H1 (cell line): ENCODE measurements at regions not wholly inside any gene's neighbourhood (a gene's known extent, or its start where the extent isn't known, plus 50 kb on each side); places are given as distances from the start of the nearest gene placed in this dataset.

Experiments used
- CTCF ChIA-PET: fragments of 300-600 bp; sonication (Branson Sonifier 250); formaldehyde crosslinking; loops from one replicate; lab custom pipeline; 2021; ENCODE audit not compliant: partially characterized antibody; lab: Charles Lee
- POLR2A ChIA-PET: fragments of 300-600 bp; sonication (Branson Sonifier 250); formaldehyde crosslinking; loops from one replicate; lab custom pipeline; 2021; ENCODE audit warnings: inconsistent platforms; ENCODE audit not compliant: partially characterized antibody; lab: Charles Lee
- DNase-seq, 2 experiments: peaks; one replicate each; pipeline versions ENCODE4 v3.0.0 to v3.0.0-alpha.2; 2010 to 2022; ENCODE audit warnings: low spot score in 2 of 2, low read depth in 1 of 2, mixed read lengths in 1 of 2
- FAIRE-seq: peaks from 2 replicates; lab custom pipeline; 2011; peaks lifted over from hg19 to GRCh38; lab: Jason Lieb, UNC
- H2AFZ ChIP-seq: 2 replicates; pipeline ENCODE4 v1.8.1; 2012; ENCODE audit warnings: low read length, inconsistent platforms
- H2AK5ac ChIP-seq: 2 replicates; pipeline ENCODE4 v1.6.1; 2013; ENCODE audit warnings: low read depth, low read length
- H2BK120ac ChIP-seq: replicated peaks from 2 replicates; pipeline ENCODE3; 2013; ENCODE audit warnings: low read depth, low read length, inconsistent platforms
- H2BK12ac ChIP-seq: 2 replicates; pipeline ENCODE4 v1.6.1; 2013; ENCODE audit warnings: low read depth, low read length
- H2BK15ac ChIP-seq: 2 replicates; pipeline ENCODE4 v1.6.1; 2013; ENCODE audit warnings: low read length
- H2BK20ac ChIP-seq: 2 replicates; pipeline ENCODE4 v1.6.1; 2013; ENCODE audit warnings: low read length
- H2BK5ac ChIP-seq: 2 replicates; pipeline ENCODE4 v1.6.1; 2013; ENCODE audit warnings: low read depth, low read length
- H3K14ac ChIP-seq: 2 replicates; pipeline ENCODE4 v1.6.1; 2013; ENCODE audit warnings: inconsistent platforms; ENCODE audit not compliant: insufficient read length
- H3K18ac ChIP-seq: 2 replicates; pipeline ENCODE4 v1.6.1; 2013; ENCODE audit warnings: low read length; ENCODE audit errors: extremely low read depth
- H3K23ac ChIP-seq: 2 replicates; pipeline ENCODE4 v1.6.1; 2013; ENCODE audit warnings: inconsistent platforms; ENCODE audit not compliant: insufficient read length
- H3K23me2 ChIP-seq: 2 replicates; pipeline ENCODE4 v1.6.1; 2013; ENCODE audit warnings: low read depth, low read length
- H3K27ac ChIP-seq: 2 replicates; pipeline ENCODE4 v1.6.1; 2011; ENCODE audit warnings: low read depth, low read length, inconsistent platforms
- H3K27me3 ChIP-seq, 4 experiments: replicated peaks in 1 of 4; 1 replicate in 1 of 4; 2 replicates in 3 of 4; pipeline versions ENCODE4 v1.6.1 to v1.8.1; 2011 to 2013; ENCODE audit warnings: low read length in 3 of 4, mild to moderate bottlenecking in 3 of 4, inconsistent platforms in 2 of 4, mixed read lengths in 2 of 4, moderate library complexity in 1 of 4; ENCODE audit not compliant: control insufficient read depth in 3 of 4, insufficient read depth in 3 of 4; ENCODE audit errors: extremely low read depth in 1 of 4
- H3K36me3 ChIP-seq, 4 experiments: 2 replicates each; pipeline versions ENCODE4 v1.6.1 to v1.8.1; 2011 to 2013; ENCODE audit warnings: mild to moderate bottlenecking in 4 of 4, low read length in 3 of 4, moderate library complexity in 2 of 4, control low read depth in 1 of 4, inconsistent platforms in 1 of 4; ENCODE audit not compliant: insufficient read depth in 4 of 4, control insufficient read depth in 2 of 4
- H3K4ac ChIP-seq: replicated peaks from 2 replicates; pipeline ENCODE3; 2013; ENCODE audit warnings: low read length, low read depth, mixed read lengths, inconsistent platforms; ENCODE audit not compliant: insufficient read length
- H3K4me1 ChIP-seq, 4 experiments: replicated peaks in 1 of 4; 1 replicate in 1 of 4; 2 replicates in 3 of 4; pipeline versions ENCODE4 v1.6.1 to v1.8.1; 2011 to 2013; ENCODE audit warnings: low read length in 3 of 4, inconsistent platforms in 2 of 4, mixed read lengths in 1 of 4; ENCODE audit not compliant: insufficient read depth in 4 of 4, control insufficient read depth in 3 of 4
- H3K4me2 ChIP-seq, 2 experiments: 2 replicates each; pipeline versions ENCODE4 v1.6.1 to v1.8.1; 2011 to 2013; ENCODE audit warnings: low read depth in 2 of 2, low read length in 2 of 2, control low read depth in 1 of 2, inconsistent platforms in 1 of 2, mild to moderate bottlenecking in 1 of 2; ENCODE audit not compliant: insufficient read depth in 1 of 2
- H3K4me3 ChIP-seq, 4 experiments: fragments of 200-600, 300-600 bp in 1 of 4; sonication (generic), shearing (Covaris generic), sonication (Bioruptor Twin) in 1 of 4; 2 replicates each; pipeline versions ENCODE4 v1.5.1 to v1.8.1; 2011 to 2016; ENCODE audit warnings: low read length in 4 of 4, low read depth in 3 of 4, control low read depth in 2 of 4, inconsistent platforms in 2 of 4, mild to moderate bottlenecking in 2 of 4, mixed read lengths in 1 of 4, moderate library complexity in 1 of 4; ENCODE audit not compliant: insufficient read depth in 2 of 4; ENCODE audit errors: extremely low read depth in 1 of 4
- H3K56ac ChIP-seq: replicated peaks from 2 replicates; pipeline ENCODE3; 2013; ENCODE audit warnings: low read depth, mild to moderate bottlenecking, mixed read lengths, low read length, inconsistent platforms; ENCODE audit not compliant: insufficient read length
- H3K79me1 ChIP-seq: 2 replicates; pipeline ENCODE4 v1.6.1; 2013; ENCODE audit warnings: low read depth, low read length, control low read depth
- H3K79me2 ChIP-seq, 2 experiments: 2 replicates each; pipeline versions ENCODE4 v1.6.1 to v1.8.1; 2012 to 2013; ENCODE audit warnings: low read length in 2 of 2, mild to moderate bottlenecking in 2 of 2, inconsistent platforms in 1 of 2; ENCODE audit not compliant: insufficient read depth in 2 of 2, control insufficient read depth in 1 of 2
- H3K9ac ChIP-seq, 4 experiments: replicated peaks in 1 of 4; 1 replicate in 1 of 4; 2 replicates in 3 of 4; pipeline versions ENCODE4 v1.6.1 to v1.8.1; 2011 to 2013; ENCODE audit warnings: low read depth in 3 of 4, low read length in 3 of 4, control low read depth in 2 of 4, mild to moderate bottlenecking in 2 of 4, moderate library complexity in 2 of 4, inconsistent platforms in 1 of 4; ENCODE audit errors: extremely low read depth in 1 of 4
- H3K9me3 ChIP-seq, 2 experiments: 2 replicates each; pipeline versions ENCODE4 v1.6.1 to v1.8.1; 2012 to 2013; ENCODE audit warnings: mild to moderate bottlenecking in 2 of 2, moderate library complexity in 2 of 2, control low read depth in 1 of 2, inconsistent platforms in 1 of 2, low read depth in 1 of 2, low read length in 1 of 2, mixed read lengths in 1 of 2; ENCODE audit not compliant: insufficient read depth in 2 of 2
- H4K20me1 ChIP-seq, 2 experiments: replicated peaks in 1 of 2; 2 replicates each; pipeline versions ENCODE3 to v1.8.1; 2011 to 2013; ENCODE audit warnings: inconsistent platforms in 2 of 2, low read length in 2 of 2, mild to moderate bottlenecking in 1 of 2; ENCODE audit not compliant: insufficient read depth in 2 of 2, control insufficient read depth in 1 of 2
- H4K5ac ChIP-seq: 2 replicates; pipeline ENCODE4 v1.6.1; 2013; ENCODE audit warnings: low read length, low read depth, mixed read lengths, inconsistent platforms; ENCODE audit not compliant: insufficient read length
- H4K8ac ChIP-seq: 2 replicates; pipeline ENCODE4 v1.8.0; 2013; ENCODE audit warnings: mild to moderate bottlenecking, moderate library complexity, low read length, inconsistent platforms; ENCODE audit not compliant: insufficient read depth; ENCODE audit errors: extremely low read depth
- H4K91ac ChIP-seq: replicated peaks from 2 replicates; pipeline ENCODE3; 2013; ENCODE audit warnings: low read length, mixed read lengths, inconsistent platforms; ENCODE audit not compliant: insufficient read length
- BRCA1 ChIP-seq: IDR thresholded peaks from 2 replicates; pipeline ENCODE4 v1.6.1; 2012; ENCODE audit warnings: low read depth, low read length, improper control_type of control experiment
- CEBPB ChIP-seq: IDR thresholded peaks from 2 replicates; pipeline ENCODE4 v1.6.1; 2012; ENCODE audit warnings: low read depth, low read length
- EGR1 ChIP-seq: IDR thresholded peaks from 2 replicates; pipeline ENCODE4 v1.6.1; 2011; ENCODE audit warnings: low read depth, low read length, borderline replicate concordance
- RAD21 ChIP-seq, 2 experiments: IDR thresholded peaks in 1 of 2; conservative IDR thresholded peaks in 1 of 2; 2 replicates each; pipeline ENCODE4 v1.6.1; 2011; ENCODE audit warnings: low read depth in 2 of 2, low read length in 2 of 2, improper control_type of control experiment in 1 of 2, inconsistent platforms in 1 of 2, mild to moderate bottlenecking in 1 of 2, moderate library complexity in 1 of 2
- SP4 ChIP-seq: IDR thresholded peaks from 2 replicates; pipeline ENCODE4 v1.6.1; 2012; ENCODE audit warnings: low read length, inconsistent platforms
- WGBS, 2 experiments: shearing (Covaris generic) in 1 of 2; methylation state at CpG; one replicate each; pipeline versions ENCODE4 v1.1.6 to v1.1.7; 2013 to 2015; ENCODE audit warnings: low lambda C conversion rate in 2 of 2, mixed read lengths in 2 of 2, inconsistent platforms in 1 of 2, low coverage in 1 of 2, missing lambda C conversion rate in 1 of 2; ENCODE audit not compliant: insufficient replicate concordance in 2 of 2, insufficient coverage in 1 of 2, insufficient read length in 1 of 2; ENCODE audit errors: extremely low coverage in 1 of 2, missing lambda C conversion rate in 1 of 2; 5-methylcytosine and 5-hydroxymethylcytosine counted together
- TF ChIP-seq, protein P1 (sequence below): IDR thresholded peaks from 2 replicates; pipeline ENCODE4 v1.6.1; 2012; ENCODE audit warnings: low read length, inconsistent platforms

DNA sequence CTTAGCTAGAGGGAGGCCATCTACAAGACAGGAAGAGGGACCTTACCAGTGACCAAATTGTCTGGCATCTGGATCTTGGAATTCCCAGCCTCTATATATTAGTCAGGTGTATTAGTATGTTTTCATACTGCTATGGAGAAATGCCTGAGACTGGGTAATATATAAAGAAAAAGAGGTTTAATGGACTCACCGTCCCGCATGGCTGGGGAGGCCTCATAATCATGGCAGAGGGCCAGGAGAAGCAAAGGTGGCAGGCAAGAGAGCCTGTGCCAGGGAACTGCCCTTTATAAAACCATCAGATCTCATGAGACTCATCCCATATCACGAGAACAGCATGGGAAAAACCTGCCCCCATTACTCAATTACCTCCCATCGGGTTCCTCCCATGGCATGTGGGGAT lies 500.2 kb downstream of the SHISA9 start:
- Histone ChIP-seq H2BK5ac (no peak overlapping the region), H4K8ac (no peak overlapping the region), H2BK120ac (no peak overlapping the region), H3K23ac (no peak overlapping the region), H3K27ac (no peak overlapping the region), H2AFZ (no peak overlapping the region), H3K23me2 (no peaks in the 10 kb centered on the region), H3K4me1 (no peaks in the 10 kb centered on the region), H3K9ac (no peak overlapping the region), H3K79me2 (no peaks in the 10 kb centered on the region), H3K4me3 (no peak overlapping the region), H3K9me3 (no peaks in the 10 kb centered on the region), H2BK15ac (no peak overlapping the region), H2BK12ac (no peak overlapping the region), H3K79me1 (no peaks in the 10 kb centered on the region), H4K5ac (no peak overlapping the region), H3K4ac (no peak overlapping the region), H4K20me1 (no peaks in the 10 kb centered on the region), H3K36me3 (no peaks in the 10 kb centered on the region; a peak in 2 of 8 replicates), H2BK20ac (no peak overlapping the region), H3K14ac (no peak overlapping the region), H3K4me2 (no peak overlapping the region), H3K27me3 (no peaks in the 10 kb centered on the region), H3K18ac (no peak overlapping the region), H2AK5ac (no peak overlapping the region), H4K91ac (no peak overlapping the region), H3K56ac (no peak overlapping the region)
- DNase-seq (no peak), FAIRE-seq (no peak)
- CTCF ChIA-PET = interaction anchor here (1.9 kb wide), 1 partner anchor 35 kb away, joined by 4 read pairs; no protein-coding TSS in a partner anchor
- POLR2A ChIA-PET = no interaction called here
- TF ChIP-seq, protein P1, sequence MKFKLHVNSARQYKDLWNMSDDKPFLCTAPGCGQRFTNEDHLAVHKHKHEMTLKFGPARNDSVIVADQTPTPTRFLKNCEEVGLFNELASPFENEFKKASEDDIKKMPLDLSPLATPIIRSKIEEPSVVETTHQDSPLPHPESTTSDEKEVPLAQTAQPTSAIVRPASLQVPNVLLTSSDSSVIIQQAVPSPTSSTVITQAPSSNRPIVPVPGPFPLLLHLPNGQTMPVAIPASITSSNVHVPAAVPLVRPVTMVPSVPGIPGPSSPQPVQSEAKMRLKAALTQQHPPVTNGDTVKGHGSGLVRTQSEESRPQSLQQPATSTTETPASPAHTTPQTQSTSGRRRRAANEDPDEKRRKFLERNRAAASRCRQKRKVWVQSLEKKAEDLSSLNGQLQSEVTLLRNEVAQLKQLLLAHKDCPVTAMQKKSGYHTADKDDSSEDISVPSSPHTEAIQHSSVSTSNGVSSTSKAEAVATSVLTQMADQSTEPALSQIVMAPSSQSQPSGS = no peak
- TF ChIP-seq RAD21 (IDR thresholded peaks at IDR 0.05 in 1 of 2, conservative IDR thresholded peaks at IDR 0.05 in 1 of 2; ENCODE audit: low read depth in 2 of 2, low read length in 2 of 2) (no peak), EGR1 (no peak), SP4 (no peak), CEBPB (no peak), BRCA1 (no peak)
- 93% methylated on average over 4 of the region's 4 CpGs; no CpG with 5 or more reads in 1 of the 2 experiments for WGBS, 2 experiments
